GM13977 (cell line): ENCODE measurements at regions not wholly inside any gene's neighbourhood (a gene's known extent, or its start where the extent isn't known, plus 50 kb on each side); places are given as distances from the start of the nearest gene placed in this dataset.
A peak's percentile ranks its signal among the peaks of the same experiment; 100 is the strongest.
"Not testable (repeated sequence)": the region's sequence is repeated elsewhere in the genome, so short reads cannot be mapped to it uniquely, and the experiment has no call there.

ENCODE experiments used
- DNase-seq: peaks from one replicate; pipeline ENCODE4 v3.0.0; 2012; ENCODE audit warnings: low spot score
- in situ Hi-C: fragments of 300-500 bp; cut with MboI; formaldehyde crosslinking; loops from one replicate; pipeline ENCODE4 v1.12.0; 2022; ENCODE audit warnings: low sequenced_read_pairs, low pct_unique_long_range_greater_than_20kb, mixed read lengths, inconsistent platforms; ENCODE audit not compliant: unreplicated experiment
- TF ChIP-seq, protein P1 (sequence below): IDR thresholded peaks from 2 replicates; pipeline ENCODE4 v1.5.1; 2012; ENCODE audit warnings: mild to moderate bottlenecking, control low read depth; ENCODE audit not compliant: insufficient read depth; ENCODE audit errors: extremely low read depth, missing control alignments

DNA sequence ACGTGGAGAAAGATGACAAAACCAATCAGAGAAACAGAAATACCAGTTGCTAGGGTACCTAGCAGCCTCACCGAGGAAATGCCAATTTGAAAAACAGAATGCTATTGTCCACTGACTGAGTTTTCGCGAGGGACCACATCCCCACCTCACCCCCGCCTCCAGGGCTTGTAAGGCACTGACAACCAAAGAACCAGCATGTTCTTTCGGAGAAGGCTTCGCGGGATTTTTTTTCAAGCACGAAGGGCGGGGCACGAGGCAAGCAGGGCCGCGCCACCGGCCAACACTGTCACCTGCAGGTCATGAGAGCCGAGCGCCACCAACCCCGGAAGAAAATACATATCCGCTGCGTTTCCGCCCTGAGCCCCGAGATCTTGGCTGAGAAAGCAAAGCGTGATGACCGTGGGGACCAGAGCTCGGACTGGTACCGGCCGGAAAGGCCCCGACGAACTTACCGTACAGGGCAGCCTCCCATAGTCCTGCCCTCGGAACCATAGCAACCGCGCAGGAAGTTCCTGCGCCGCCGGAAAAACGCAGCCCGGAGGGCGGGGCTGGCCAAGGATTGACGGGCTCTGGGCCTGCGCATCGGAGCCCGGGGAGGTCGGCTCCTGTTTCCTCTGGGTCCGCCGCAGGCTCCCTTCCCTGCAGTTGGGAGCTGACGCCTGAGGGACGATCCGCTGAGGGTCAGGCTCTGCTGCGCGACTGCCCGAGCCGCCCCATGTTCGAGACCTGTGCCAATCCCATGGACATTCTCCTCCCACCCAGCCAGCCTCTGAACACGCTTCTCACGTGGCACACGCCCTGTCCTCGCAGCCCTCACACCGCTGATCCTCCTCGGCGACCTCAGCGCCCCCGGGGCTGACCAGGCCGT, 59.2 kb upstream of the PAGE5 start:
- TF ChIP-seq, protein P1, sequence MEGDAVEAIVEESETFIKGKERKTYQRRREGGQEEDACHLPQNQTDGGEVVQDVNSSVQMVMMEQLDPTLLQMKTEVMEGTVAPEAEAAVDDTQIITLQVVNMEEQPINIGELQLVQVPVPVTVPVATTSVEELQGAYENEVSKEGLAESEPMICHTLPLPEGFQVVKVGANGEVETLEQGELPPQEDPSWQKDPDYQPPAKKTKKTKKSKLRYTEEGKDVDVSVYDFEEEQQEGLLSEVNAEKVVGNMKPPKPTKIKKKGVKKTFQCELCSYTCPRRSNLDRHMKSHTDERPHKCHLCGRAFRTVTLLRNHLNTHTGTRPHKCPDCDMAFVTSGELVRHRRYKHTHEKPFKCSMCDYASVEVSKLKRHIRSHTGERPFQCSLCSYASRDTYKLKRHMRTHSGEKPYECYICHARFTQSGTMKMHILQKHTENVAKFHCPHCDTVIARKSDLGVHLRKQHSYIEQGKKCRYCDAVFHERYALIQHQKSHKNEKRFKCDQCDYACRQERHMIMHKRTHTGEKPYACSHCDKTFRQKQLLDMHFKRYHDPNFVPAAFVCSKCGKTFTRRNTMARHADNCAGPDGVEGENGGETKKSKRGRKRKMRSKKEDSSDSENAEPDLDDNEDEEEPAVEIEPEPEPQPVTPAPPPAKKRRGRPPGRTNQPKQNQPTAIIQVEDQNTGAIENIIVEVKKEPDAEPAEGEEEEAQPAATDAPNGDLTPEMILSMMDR, result peak; percentile 58
- peak; percentile 69 for DNase-seq
- in situ Hi-C loops, result no loop called here

DNA sequence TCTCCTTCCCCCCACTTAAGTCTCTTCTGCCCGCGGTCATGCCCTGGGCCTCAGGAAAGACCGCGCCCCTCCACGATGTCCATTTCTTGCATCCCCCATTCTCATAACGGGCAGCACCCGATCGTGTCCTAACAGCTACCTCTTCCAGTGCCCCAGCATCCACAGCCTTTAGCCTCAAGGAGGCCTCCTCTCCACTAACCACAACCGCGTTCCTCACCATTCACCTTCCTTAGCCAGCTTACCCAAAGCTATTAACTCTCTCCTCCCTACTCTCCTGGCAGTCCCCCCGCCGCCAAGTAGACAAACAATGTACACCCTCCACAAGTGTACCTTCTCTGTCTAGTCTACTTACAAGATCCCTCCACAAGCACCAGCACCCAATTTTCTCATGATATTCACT, 58.6 kb upstream of the PAGE5 start:
- no peak for DNase-seq
- TF ChIP-seq, protein P1, result no peak
- in situ Hi-C loops, result no loop called here

DNA sequence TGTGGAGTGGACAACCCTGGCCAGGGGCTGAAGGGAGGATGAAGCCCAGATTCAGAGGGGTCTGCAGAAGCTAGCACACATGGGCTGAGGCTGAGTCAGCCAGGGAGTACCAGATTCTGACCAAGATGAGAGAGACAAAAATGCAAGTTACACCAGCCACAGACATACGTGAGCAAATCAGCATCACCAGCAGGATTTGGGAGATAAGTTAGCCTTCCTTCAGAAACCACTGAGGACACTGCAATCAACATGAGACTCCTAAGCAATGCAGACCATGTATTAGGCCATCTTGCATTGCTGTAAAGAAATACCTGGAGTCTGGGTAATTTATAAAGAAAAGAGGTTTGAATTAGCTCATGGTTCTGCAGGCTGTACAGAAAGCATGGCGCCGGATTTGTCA, 57.0 kb upstream of the PAGE5 start:
- TF ChIP-seq, protein P1, result no peak
- DNase-seq, result no peak
- in situ Hi-C loops, result no loop called here

DNA sequence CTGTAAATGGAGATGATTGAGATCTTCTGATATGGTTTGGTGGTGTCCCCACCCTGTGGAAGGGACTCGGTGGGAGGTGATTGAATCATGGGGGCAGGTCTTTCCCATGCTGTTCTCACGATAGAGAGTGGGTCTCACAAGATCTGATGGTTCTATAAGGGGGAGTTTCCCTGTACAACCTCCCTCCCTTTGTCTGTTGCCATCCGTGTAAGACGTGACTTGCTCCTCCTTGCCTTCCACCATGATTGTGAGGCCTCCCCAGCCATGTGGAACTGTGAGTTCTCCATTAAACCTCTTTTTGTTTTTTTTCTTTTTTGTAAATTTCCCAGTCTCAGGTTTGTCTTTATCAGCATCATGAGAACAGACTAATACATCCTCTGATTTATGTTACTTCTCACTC, 55.1 kb upstream of the PAGE5 start:
- DNase-seq, in situ Hi-C loops: not testable (repeated sequence)

DNA sequence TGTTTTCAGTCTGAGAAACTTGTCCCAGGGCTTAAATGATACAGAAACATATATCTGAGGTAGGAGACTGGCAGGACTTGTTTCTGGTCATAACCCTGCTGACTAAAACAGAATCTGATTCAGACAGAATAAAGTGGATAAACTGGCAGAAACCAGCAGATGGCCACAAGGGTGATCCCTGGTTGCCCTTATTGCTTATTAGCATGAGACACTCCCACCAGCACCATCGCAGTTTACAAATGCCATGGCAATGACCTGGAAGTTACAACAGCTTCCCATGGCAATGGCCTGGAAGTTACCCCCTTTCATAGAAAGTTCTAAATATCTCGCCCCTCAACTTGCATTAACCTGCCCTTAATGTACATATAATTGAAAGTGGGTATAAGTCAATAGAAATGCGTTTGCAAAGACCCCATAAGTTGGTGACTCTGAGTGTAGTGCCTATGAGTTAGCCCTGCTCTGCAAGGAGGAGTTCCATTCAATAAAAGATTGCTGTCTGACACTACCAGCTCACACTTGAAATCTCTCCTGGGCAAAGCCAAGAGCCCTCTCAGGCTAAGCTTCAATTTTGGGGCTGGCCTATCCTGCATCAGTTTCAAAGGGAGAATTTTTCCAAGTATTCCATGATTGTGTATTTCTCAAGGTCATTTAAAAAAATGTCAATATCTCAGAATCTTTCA, 52.9 kb upstream of the PAGE5 start:
- TF ChIP-seq, protein P1, result no peak
- in situ Hi-C loops, result no loop called here
- no peak for DNase-seq

DNA sequence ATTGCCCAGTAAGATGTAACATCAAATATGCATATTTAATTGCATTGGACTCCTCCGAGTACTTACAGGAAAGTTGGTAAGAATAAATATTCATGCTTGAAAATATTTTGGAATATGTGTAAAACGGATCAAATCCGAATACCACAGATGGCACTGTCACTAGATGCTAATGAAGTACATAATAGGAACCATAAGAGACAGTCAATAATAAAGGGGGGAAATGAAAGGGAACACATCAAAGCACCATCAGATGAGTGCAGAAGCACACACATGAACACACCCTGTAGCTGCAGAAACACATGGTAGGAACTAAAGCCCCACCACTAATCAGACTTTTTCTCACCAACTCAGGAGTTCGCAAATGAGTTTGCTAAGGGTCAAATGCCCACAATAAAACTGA, 52.2 kb upstream of the PAGE5 start:
- TF ChIP-seq, protein P1, result no peak
- in situ Hi-C loops, result no loop called here
- DNase-seq, result no peak

DNA sequence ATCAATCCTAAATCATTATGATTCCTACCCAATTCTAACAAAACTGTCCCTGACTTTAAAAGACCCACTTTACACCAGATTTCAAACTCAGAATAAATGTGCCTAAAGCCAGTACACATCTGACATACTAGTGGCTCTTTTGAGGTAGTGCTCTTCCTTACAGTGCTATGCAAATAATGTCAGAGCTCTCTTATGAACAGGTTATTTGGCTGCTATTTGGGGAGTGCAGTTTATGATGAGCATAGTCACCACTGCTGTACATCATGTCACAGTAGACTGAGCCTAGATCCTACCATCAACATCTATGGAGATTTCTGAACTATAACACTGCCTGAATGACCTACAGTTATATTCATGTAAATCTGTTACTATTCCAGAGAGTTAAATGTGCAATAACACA, 50.4 kb upstream of the PAGE5 start:
- in situ Hi-C loops, result no loop called here
- TF ChIP-seq, protein P1, result no peak
- no peak for DNase-seq
